Iris pigment epithelial cell (primary cell): ENCODE measurements at regions not wholly inside any gene's neighbourhood (a gene's known extent, or its start where the extent isn't known, plus 50 kb on each side); places are given as distances from the start of the nearest gene placed in this dataset.
A peak's percentile ranks its signal among the peaks of the same experiment; 100 is the strongest.

ENCODE experiments used
- DNase-seq: peaks from one replicate; pipeline ENCODE4 v3.0.0-alpha.2; 2011; ENCODE audit warnings: low read depth

GRCh38 chr4:177696438-177696966 is 254.3 kb upstream of the AGA start:
- DNase-seq, result no peak

DNA sequence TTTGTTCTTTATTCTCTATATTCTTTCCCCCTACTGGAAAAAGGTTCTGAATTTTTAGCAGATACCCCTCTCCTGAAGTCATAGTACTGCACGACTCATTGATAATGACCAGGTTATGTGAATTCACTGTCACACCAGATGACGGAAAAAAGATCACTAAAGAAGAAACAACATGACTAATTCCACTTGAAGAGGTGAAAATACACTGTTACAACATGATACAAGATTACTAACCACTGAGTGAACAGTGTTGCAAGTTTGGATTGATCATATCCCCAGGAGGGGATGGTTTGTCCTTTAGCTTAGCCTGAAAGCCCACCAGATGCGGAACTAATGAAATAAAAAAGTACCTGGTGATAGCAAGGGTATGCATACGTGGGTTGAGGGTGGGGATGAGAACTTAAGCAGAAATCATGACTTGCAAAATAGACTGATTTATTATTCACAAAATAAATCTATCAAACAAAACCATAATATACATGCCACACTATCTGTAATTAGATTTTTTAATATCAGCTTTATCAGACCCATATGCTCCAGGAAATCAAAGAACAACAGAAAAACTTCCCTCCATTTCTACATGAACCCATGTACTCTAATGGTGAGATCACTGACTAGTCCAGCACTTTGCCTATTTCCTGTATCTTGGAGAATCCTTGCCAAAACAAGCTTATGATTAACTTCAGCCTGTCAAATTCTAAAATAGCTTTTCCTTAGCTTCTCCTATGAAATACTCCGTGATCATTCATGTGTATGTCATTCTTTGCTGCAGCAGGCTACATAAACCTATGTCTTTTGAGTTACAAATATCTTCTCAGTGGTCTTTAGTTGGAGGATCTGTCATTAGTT is 257.4 kb upstream of the AGA start:
- DNase-seq, result peak; percentile 38

DNA sequence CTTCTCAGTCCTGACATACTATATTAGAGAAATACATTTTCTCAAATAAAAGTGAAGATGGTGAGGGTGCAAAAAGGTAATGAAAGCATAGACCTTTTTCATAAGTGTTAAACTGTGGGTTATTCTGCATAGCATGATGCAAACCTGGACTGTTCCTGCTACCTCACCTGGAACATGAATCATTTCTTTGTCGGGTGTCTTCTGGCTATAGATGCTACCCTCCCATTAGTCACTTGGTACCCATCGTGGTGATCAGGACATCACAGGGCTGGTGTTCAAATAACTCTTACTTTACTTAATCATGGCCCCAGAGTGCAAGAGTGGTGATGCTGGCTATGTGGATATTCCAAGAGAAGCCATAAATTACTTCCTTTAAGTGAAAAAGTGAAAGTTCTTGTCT is 264.7 kb upstream of the AGA start:
- no peak for DNase-seq

DNA sequence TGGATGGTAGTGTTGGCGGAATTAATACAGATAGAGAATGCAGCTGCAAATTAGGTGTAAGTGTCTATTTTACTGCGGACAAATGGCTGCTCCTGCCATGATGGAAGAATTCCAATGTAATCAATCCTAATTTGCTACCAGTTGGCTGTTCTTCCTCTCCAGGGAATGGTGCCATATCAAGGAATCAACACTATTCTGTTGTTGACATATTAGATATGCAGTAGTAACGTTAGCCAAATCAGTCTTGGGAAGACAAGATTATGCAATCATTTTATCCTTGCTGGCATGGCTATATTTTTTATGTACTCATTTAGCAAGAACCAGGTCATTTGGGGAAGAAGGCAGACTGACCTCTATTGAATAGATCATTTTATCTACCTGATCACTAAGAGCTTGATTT is 271.2 kb upstream of the AGA start:
- DNase-seq, result no peak

- no peak for DNase-seq
These were observed 275.2 kb upstream of the AGA start for GRCh38 chr4:177717407-177717806.

GRCh38 chr4:177718514-177718913 is 276.3 kb upstream of the AGA start:
- DNase-seq, result no peak

DNA sequence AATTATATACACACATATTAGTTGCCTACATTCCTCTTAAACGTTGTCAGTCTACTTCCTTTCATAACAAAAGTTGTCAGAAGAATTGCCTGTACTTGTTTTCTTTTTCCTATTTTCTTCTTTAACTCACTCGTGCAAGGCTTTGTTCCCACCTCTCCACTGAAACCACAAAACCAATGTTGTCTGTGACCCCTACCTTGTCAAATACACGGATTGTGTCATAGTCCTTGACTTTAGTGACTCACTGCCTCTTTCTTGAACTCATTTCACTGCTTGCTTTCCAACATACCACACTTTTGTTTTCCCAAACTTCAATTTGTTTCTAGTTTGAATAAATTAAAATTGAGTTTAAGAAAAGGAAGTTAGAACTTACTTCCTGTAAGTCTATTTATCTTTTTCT is 283.9 kb upstream of the AGA start:
- DNase-seq, result peak; percentile 2

- peak; percentile 13 for DNase-seq
These were observed 286.3 kb upstream of the AGA start for GRCh38 chr4:177728361-177729152.

- no peak for DNase-seq
These were observed 287.4 kb upstream of the AGA start for GRCh38 chr4:177729681-177730080.

GRCh38 chr4:177737387-177737940 is 295.2 kb upstream of the AGA start:
- DNase-seq, result peak; percentile 19

DNA sequence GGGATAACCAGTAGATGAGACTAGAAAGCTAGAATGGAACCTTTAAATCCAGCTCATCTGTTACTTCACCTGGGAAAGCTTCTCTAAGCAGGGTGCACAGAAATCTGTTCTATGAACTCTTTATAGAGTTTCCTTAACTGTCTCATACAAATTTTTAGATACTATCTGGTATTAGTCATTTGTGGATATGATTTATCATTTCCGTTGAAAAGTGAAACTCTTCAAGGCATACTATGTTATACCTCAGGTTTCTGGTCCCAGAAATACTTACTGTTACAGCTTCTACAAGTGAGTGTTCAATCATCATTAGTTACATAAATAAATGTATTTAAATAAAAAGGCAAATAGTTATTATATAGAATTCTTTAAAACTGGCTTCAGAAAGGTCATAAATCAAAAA is 298.3 kb upstream of the AGA start:
- peak; percentile 5 for DNase-seq

DNA sequence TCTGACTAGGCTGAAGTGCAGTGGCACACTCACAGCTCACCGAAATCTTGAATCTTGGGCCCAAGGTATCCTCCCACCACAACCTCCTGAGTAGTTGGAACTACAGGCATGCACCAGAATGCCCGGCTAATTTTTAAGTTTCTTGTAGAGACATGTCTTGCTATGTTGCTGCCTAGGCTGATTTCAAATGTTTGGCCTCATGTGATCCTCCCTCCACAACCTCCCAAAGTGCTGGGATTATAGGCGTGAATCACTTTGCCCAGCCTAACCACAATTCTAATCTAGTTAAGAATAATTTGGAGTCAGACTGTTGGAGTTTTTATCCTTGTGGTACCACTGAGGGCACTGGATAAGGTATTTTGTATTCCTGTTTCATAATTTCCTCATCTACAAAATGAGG is 317.5 kb upstream of the AGA start:
- no peak for DNase-seq

- DNase-seq, result no peak
These were observed 319.5 kb upstream of the AGA start for GRCh38 chr4:177761692-177762091.

- no peak for DNase-seq
These were observed 326.9 kb upstream of the AGA start for GRCh38 chr4:177769155-177769554.

DNA sequence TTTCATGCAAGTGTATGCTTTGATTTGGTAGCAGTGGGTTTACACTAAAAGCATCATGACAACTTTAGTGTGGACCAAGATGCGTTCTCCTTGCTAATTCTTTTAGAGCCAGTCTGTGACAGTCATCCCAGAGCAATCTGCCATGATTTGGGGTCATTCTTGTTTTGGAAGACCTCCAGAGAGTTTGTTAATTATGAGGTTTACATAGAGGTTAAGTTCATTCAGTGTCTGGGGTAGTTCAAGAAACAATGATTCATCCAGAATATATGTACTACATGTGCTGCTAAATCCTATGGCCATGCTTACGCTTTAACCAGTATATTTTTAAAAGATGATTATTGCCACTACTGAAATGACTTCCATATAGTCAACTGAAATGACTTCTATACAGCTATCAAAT is 328.5 kb upstream of the AGA start:
- DNase-seq, result no peak

DNA sequence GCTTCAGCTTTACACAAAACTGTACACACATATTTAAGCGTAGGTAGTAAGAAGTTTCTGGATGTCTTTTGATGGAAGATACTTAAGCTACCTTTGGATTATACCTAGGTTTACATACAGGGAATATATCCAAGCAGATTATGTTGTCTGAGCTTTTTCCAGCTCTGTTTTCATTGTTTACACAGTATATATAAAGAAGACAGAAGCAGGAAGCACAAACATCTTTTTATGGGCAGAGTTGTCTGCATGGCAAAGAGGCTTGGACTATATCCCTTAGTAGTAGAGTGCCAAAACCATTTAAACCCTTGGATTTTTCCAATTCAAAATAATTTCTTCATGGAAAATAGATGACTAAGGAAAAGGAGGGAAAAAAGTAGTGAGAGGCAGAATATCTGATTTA is 329.4 kb upstream of the AGA start:
- no peak for DNase-seq

- DNase-seq, result no peak
These were observed 336.4 kb upstream of the AGA start for GRCh38 chr4:177778623-177779022.

- DNase-seq, result no peak
These were observed 342.8 kb upstream of the AGA start for GRCh38 chr4:177785000-177785399.

- no peak for DNase-seq
These were observed 347.4 kb upstream of the AGA start for GRCh38 chr4:177789610-177790009.

- DNase-seq, result no peak
These were observed 349.0 kb upstream of the AGA start for GRCh38 chr4:177791188-177791587.

DNA sequence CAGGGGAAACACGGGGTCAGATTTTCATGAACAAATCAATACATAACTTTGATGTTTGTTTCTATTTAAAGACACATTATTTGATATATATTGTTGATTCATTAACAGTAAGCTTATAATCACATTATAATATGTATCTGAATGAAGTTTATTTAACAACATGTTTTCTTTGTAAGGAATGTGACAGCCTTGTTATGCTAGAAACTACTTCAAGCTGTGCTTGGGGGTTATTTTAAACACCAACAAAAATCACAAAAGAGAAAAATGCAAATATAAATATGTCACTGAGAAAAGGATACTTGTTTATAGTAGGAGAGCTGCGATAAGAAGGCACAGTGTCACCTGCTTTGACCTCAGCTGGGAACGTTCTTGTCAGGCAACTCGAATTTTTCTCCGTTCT is 354.6 kb upstream of the AGA start:
- no peak for DNase-seq

DNA sequence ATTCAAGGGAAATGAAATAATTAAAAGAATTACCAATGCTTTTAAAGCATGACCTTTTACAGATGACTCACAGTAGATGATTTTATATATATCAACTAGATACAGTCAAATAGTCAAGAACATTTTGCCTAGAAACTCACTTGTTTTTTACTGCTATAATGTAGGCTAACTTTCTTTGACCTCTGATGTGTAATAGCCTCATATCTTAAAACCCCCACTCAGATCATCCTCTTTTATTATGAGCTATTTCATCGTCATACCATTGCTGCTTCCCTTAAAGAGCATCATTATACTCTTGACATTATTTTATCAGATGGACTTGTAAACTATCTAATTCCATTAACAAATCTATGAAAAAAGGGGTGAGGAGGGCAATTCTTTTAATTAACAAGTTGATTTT is 355.9 kb upstream of the AGA start:
- DNase-seq, result no peak

DNA sequence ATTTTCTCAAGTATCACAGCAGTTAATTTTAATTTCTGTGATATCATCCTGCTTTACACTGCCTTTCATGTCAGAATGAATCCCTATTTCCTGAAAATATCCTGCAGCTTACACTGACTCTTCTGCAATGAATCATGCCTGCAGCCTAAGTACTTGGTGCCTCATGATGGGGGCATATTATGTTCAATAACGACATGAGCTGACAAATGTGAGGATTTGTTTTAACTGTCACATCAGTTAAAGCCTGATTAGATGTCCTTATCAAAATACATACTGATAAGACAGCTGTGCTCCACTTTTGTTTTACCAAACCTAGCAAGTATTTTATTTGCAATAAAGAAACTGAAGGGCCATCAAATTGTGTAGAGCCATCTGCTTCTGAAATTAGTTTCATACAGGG is 359.9 kb upstream of the AGA start:
- no peak for DNase-seq
